Endothelial cell of umbilical vein (primary cell): ENCODE measurements at regions not wholly inside any gene's neighbourhood (a gene's known extent, or its start where the extent isn't known, plus 50 kb on each side); places are given as distances from the start of the nearest gene placed in this dataset.

Experiments
- BruUV-seq: library from RNA; stranded (reverse); fragments of 400-500 nt; replicated peaks from 2 replicates; lab custom pipeline; 2021; lab: Mats Ljungman, UMichigan
- CTCF ChIA-PET: fragments of 300-600, 350-600 bp; sonication (Branson Sonifier 250); formaldehyde crosslinking; loops from one replicate; lab custom pipeline; 2021; ENCODE audit warnings: antibody characterized with exemption, inconsistent platforms; lab: Charles Lee
- POLR2A ChIA-PET: fragments of 300-600, 350-600 bp; sonication (Branson Sonifier 250); formaldehyde crosslinking; loops from one replicate; lab custom pipeline; 2021; ENCODE audit warnings: antibody characterized with exemption, inconsistent platforms; lab: Charles Lee
- DNase-seq: peaks from one replicate; pipeline ENCODE4 v3.0.0-alpha.2; 2011; ENCODE audit warnings: low read depth, low spot score
- FAIRE-seq: peaks from 2 replicates; lab custom pipeline; 2011; peaks lifted over from hg19 to GRCh38; lab: Jason Lieb, UNC
- H2AFZ ChIP-seq: 2 replicates; pipeline ENCODE4 v1.6.0; 2012; ENCODE audit warnings: low read depth, low read length, control low read depth, inconsistent platforms
- H3K27ac ChIP-seq: 2 replicates; pipeline ENCODE4 v1.5.1; 2011; ENCODE audit warnings: low read depth, mild to moderate bottlenecking, control low read depth, low read length, moderate library complexity; ENCODE audit not compliant: insufficient read depth
- H3K27me3 ChIP-seq, 2 experiments: 2 replicates each; pipeline versions ENCODE4 v1.6.0 to v1.6.1; 2011; ENCODE audit warnings: low read length in 2 of 2, mixed read lengths in 1 of 2; ENCODE audit not compliant: control insufficient read depth in 2 of 2, insufficient read depth in 2 of 2
- H3K36me3 ChIP-seq, 2 experiments: 2 replicates in 1 of 2; 3 replicates in 1 of 2; pipeline ENCODE4 v1.5.1; 2011; ENCODE audit warnings: low read length in 2 of 2, mild to moderate bottlenecking in 1 of 2, moderate library complexity in 1 of 2; ENCODE audit not compliant: control insufficient read depth in 2 of 2, insufficient read depth in 2 of 2; ENCODE audit errors: extremely low read depth in 1 of 2
- H3K4me1 ChIP-seq: 3 replicates; pipeline ENCODE4 v1.5.1; 2011; ENCODE audit warnings: mild to moderate bottlenecking, low read length; ENCODE audit not compliant: control insufficient read depth, insufficient read depth; ENCODE audit errors: extremely low read depth
- H3K4me2 ChIP-seq: 2 replicates; pipeline ENCODE4 v1.6.1; 2011; ENCODE audit warnings: low read length, control low read depth, mixed read lengths; ENCODE audit not compliant: insufficient read depth
- H3K4me3 ChIP-seq, 3 experiments: fragments of 200-600 bp in 1 of 3; sonication (generic), shearing (Covaris generic) in 1 of 3; replicated peaks in 1 of 3; 2 replicates each; pipeline ENCODE4 v1.5.1; 2011 to 2016; ENCODE audit warnings: control low read depth in 3 of 3, low read length in 3 of 3, mild to moderate bottlenecking in 2 of 3, inconsistent platforms in 1 of 3, low read depth in 1 of 3, moderate library complexity in 1 of 3; ENCODE audit not compliant: insufficient read depth in 1 of 3
- H3K79me2 ChIP-seq: 2 replicates; pipeline ENCODE4 v1.6.0; 2012; ENCODE audit warnings: low read length, inconsistent platforms; ENCODE audit not compliant: control insufficient read depth, insufficient read depth
- H3K9ac ChIP-seq: replicated peaks from 2 replicates; pipeline ENCODE3; 2011; ENCODE audit warnings: low read length, control low read depth; ENCODE audit not compliant: insufficient read depth; ENCODE audit errors: extremely low read depth
- H3K9me1 ChIP-seq: replicated peaks from 3 replicates; pipeline ENCODE4 v1.6.0; 2011; ENCODE audit warnings: mild to moderate bottlenecking, low read length; ENCODE audit not compliant: control insufficient read depth, insufficient read depth; ENCODE audit errors: extremely low read depth
- H3K9me3 ChIP-seq: replicated peaks from 2 replicates; pipeline ENCODE4 v1.5.1; 2012; ENCODE audit warnings: low read length, inconsistent platforms; ENCODE audit not compliant: control insufficient read depth, insufficient read depth
- H4K20me1 ChIP-seq: replicated peaks from 2 replicates; pipeline ENCODE3; 2011; ENCODE audit warnings: mild to moderate bottlenecking, low read length; ENCODE audit not compliant: control insufficient read depth, insufficient read depth; ENCODE audit errors: extremely low read depth
- EZH2 ChIP-seq: IDR thresholded peaks from 2 replicates; pipeline ENCODE4 v1.6.1; 2012; ENCODE audit warnings: borderline replicate concordance, low read depth, mild to moderate bottlenecking, moderate library complexity, low read length, inconsistent platforms; ENCODE audit not compliant: severe bottlenecking
- FOS ChIP-seq: IDR thresholded peaks from 2 replicates; pipeline ENCODE4 v1.6.1; 2011; ENCODE audit warnings: mild to moderate bottlenecking, low read length, moderate library complexity, borderline replicate concordance; ENCODE audit not compliant: insufficient read depth
- GATA2 ChIP-seq: IDR thresholded peaks from 2 replicates; pipeline ENCODE4 v1.7.0; 2011; ENCODE audit warnings: low read depth, mild to moderate bottlenecking, moderate library complexity, mixed read lengths, low read length; ENCODE audit not compliant: insufficient read length, insufficient read depth
- JUN ChIP-seq: IDR thresholded peaks from 2 replicates; pipeline ENCODE4 v1.6.1; 2011; ENCODE audit warnings: borderline replicate concordance, low read depth; ENCODE audit not compliant: insufficient read length, insufficient read depth
- MYC ChIP-seq: IDR thresholded peaks from one replicate; pipeline ENCODE4 v1.6.1; 2011; ENCODE audit warnings: mild to moderate bottlenecking, low read depth, low read length
- POLR2A ChIP-seq: IDR thresholded peaks from 2 replicates; pipeline ENCODE4 v1.6.1; 2012; ENCODE audit warnings: low read depth, mild to moderate bottlenecking, control low read depth, low read length
- POLR2AphosphoS5 ChIP-seq: IDR thresholded peaks from 2 replicates; pipeline ENCODE4 v1.6.1; 2012; ENCODE audit warnings: low read depth, mild to moderate bottlenecking, control low read depth, low read length, moderate library complexity; ENCODE audit not compliant: insufficient read depth
- dilution Hi-C: fragments of 300-500 bp; cut with MboI; formaldehyde crosslinking; loops from one replicate; pipeline ENCODE4 v1.15.0; 2019; ENCODE audit warnings: low sequenced_read_pairs; ENCODE audit not compliant: extremely low pct_ligation_motif_present
- intact Hi-C: fragments of 100-400 bp; cut with micrococcal nuclease; formaldehyde crosslinking; loops from one replicate; pipeline ENCODE4 v1.10.0; 2022
- TF ChIP-seq, protein P1 (sequence below), 2 donors: IDR thresholded peaks; 1 replicate in 1 of 2; 2 replicates in 1 of 2; pipeline ENCODE4 v1.5.1; 2011; ENCODE audit warnings: low read length in 2 of 2, mild to moderate bottlenecking in 2 of 2, moderate library complexity in 2 of 2, control low read depth in 1 of 2, inconsistent platforms in 1 of 2, low read depth in 1 of 2; ENCODE audit not compliant: insufficient read depth in 1 of 2; ENCODE audit errors: extremely low read depth in 1 of 2
- TF ChIP-seq, protein P2 (sequence below): IDR thresholded peaks from 2 replicates; pipeline ENCODE4 v1.6.1; 2011; ENCODE audit not compliant: insufficient read depth, insufficient read length

DNA sequence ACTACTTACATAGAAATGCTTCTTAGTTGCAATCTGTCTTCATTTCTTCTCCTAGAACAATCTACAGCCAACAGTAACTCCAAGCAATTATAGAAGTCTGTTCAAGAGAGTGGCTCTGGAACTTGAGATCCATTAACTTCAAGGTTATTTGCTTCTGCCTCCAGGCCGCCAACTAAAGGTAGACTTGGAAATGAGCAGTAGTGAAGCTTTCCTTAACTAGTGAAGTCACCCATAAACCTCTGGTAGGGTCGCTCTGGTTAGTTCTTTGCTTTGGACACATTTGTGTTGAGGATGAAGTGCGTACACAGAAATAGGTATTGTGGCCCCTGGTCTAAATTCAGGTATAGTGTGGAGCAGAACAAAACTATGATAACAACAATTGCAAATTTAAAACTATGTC is 809.9 kb upstream of the RGS18 start:
- no TSS peak for BruUV-seq
- no peaks in the 10 kb centered on the region for H3K9me1 ChIP-seq
- CTCF ChIA-PET: no interaction called here
- H3K36me3 ChIP-seq: no peaks in the 10 kb centered on the region
- no peaks in the 10 kb centered on the region for H3K9me3 ChIP-seq
- DNase-seq (no peak), FAIRE-seq (no peak)
- no peak overlapping the region for H3K4me2 ChIP-seq
- intact Hi-C loops (no loop called here), dilution Hi-C loops (no loop called here)
- H3K79me2 ChIP-seq: no peaks in the 10 kb centered on the region
- no peak for TF ChIP-seq FOS
- H4K20me1 ChIP-seq: no peaks in the 10 kb centered on the region
- no peak overlapping the region for H2AFZ ChIP-seq
- POLR2A ChIA-PET: no interaction called here
- H3K27ac ChIP-seq: no peak overlapping the region
- no peaks in the 10 kb centered on the region for H3K4me1 ChIP-seq
- no peaks in the 10 kb centered on the region for H3K27me3 ChIP-seq
- H3K9ac ChIP-seq: no peak overlapping the region
- no peak overlapping the region for H3K4me3 ChIP-seq

DNA sequence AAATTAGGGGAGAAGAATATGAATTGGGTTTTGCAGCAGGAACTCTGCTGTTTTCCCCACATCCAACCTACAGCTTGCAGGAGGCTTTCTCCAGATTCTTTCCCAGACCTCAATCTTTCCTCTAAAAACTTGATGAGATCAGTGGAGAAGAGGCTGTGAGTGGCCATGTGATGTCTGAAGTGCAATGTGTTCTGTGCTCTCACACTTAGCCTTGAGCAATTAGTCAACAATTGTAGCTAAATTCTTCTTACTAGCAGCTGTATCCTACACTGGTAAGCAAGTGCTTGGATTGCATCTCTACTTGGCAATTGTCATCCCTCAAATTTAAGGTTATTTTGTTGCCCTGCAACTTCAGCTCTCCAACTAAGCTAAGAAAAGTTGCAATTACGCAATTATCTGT is 807.3 kb upstream of the RGS18 start:
- no peak for FAIRE-seq

More for the DNA sequence above, 807.3 kb upstream of the RGS18 start:
- no peaks in the 10 kb centered on the region for H3K36me3 ChIP-seq
- H4K20me1 ChIP-seq: no peaks in the 10 kb centered on the region
- H3K9me1 ChIP-seq: no peaks in the 10 kb centered on the region
- H3K4me1 ChIP-seq: no peaks in the 10 kb centered on the region
- no TSS peak for BruUV-seq
- H3K27me3 ChIP-seq: no peaks in the 10 kb centered on the region
- H3K4me3 ChIP-seq: no peak overlapping the region
- no peak overlapping the region for H2AFZ ChIP-seq
- ChIA-PET POLR2A (no interaction called here), CTCF (interaction anchor here (0.6 kb wide), 1 partner anchor 63 kb away, joined by 3 read pairs; no protein-coding TSS in a partner anchor)
- no peak overlapping the region for H3K27ac ChIP-seq
- no peak overlapping the region for H3K4me2 ChIP-seq
- no peaks in the 10 kb centered on the region for H3K79me2 ChIP-seq
- dilution Hi-C loops: no loop called here
- no peak overlapping the region for H3K9ac ChIP-seq
- no peak for TF ChIP-seq MYC
- TF ChIP-seq JUN: no peak
- no peak for TF ChIP-seq POLR2A
- TF ChIP-seq, protein P1, sequence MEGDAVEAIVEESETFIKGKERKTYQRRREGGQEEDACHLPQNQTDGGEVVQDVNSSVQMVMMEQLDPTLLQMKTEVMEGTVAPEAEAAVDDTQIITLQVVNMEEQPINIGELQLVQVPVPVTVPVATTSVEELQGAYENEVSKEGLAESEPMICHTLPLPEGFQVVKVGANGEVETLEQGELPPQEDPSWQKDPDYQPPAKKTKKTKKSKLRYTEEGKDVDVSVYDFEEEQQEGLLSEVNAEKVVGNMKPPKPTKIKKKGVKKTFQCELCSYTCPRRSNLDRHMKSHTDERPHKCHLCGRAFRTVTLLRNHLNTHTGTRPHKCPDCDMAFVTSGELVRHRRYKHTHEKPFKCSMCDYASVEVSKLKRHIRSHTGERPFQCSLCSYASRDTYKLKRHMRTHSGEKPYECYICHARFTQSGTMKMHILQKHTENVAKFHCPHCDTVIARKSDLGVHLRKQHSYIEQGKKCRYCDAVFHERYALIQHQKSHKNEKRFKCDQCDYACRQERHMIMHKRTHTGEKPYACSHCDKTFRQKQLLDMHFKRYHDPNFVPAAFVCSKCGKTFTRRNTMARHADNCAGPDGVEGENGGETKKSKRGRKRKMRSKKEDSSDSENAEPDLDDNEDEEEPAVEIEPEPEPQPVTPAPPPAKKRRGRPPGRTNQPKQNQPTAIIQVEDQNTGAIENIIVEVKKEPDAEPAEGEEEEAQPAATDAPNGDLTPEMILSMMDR (IDR thresholded peaks at IDR 0.05; ENCODE audit: extremely low read depth in 1 of 2, insufficient read depth in 1 of 2, low read depth in 1 of 2, low read length in 2 of 2): no peak
- no peak for TF ChIP-seq EZH2
- no peak for TF ChIP-seq GATA2
- TF ChIP-seq POLR2AphosphoS5: no peak
- TF ChIP-seq, protein P2, sequence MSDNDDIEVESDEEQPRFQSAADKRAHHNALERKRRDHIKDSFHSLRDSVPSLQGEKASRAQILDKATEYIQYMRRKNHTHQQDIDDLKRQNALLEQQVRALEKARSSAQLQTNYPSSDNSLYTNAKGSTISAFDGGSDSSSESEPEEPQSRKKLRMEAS: no peak
- no peak for TF ChIP-seq FOS
- no peaks in the 10 kb centered on the region for H3K9me3 ChIP-seq
- DNase-seq: no peak
- intact Hi-C loops: no loop called here
